Stimulated activated CD4-positive, alpha-beta T cell treated with anti-CD3 and anti-CD28 coated beads, Interleukin-2, amount 100 ng/mL, for 24 hours (primary cell): ENCODE measurements at regions not wholly inside any gene's neighbourhood (a gene's known extent, or its start where the extent isn't known, plus 50 kb on each side); places are given as distances from the start of the nearest gene placed in this dataset.

Experiments used
- DNase-seq, 2 donors: peaks; one replicate each; pipeline ENCODE4 v3.0.0-alpha.2; 2020

DNA sequence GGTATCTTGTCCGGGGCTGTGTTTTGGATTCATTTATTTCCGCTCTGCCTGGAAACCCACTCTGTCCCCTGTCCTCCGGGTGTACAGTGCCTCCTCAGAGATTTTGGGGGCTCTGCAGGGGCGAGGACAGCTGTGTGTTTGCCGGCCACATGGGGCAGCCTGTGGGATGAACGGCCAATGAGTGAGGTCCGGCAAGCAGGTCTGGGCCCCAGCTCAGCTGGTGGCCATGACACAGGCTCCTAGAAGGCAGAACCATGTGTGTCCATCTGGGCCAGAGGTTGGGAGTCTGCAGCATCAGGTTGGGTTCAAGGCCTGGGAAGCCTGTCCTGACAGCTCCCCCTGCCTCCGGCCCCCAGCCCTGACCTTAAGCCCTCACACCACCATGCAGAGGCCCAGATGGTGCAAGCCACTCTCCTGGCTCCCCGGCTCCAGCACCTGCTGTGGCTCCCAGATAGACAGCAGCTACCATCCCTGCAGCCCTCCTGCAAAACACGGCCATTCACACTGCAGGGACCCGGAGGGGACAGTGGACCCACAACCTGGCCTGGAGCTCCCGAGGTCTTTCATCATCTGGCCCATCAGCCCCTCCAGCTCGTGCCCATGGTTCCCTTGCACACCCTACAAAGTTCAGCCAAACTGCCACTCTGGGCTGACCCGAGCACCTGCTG is 220.1 kb upstream of the C14orf180 start:
- DNase-seq, result no peak

DNA sequence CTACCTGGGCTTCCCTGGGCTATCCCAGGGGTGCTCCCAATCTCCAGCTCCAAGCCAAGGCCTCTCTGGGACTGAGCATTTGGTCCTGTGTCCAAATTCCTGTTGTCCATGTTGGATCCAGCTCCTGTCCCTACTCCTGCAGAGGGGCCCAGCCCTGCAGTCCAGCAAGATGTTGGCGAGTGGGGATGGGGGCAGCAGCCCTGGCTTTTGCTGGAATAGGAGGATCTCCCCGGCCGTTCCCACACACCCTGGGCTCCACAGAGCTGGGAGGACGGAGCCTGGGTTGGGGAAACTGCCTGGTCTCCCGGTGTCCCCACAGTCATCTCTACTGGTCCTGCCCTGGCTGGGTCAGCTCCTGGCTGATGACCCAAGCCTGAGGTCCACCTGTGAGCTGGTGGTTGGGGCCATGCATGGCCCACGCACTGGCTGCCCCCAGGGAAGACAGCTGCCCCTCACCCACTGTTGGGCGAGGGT is 219.6 kb upstream of the C14orf180 start:
- DNase-seq, result no peak

DNA sequence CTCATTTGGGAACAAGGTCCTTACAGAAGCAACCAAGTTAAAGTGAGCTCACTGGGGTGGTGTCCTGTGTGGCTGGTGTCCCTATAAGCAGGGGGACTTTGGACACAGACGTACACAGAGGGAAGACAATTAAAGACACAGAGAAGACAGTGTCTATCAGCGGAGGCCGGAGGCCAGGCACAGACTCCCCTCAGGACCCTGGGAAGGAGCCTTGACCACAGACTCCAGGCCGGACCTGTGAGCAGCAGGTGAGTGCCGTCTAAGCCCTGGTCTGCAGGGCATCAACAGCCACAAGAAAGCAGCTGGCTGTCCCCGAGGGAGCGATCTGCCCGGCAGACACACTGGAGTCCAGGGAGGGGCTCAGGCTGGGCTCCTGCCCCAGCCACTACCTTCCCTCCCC is 219.1 kb upstream of the C14orf180 start:
- no peak for DNase-seq

DNA sequence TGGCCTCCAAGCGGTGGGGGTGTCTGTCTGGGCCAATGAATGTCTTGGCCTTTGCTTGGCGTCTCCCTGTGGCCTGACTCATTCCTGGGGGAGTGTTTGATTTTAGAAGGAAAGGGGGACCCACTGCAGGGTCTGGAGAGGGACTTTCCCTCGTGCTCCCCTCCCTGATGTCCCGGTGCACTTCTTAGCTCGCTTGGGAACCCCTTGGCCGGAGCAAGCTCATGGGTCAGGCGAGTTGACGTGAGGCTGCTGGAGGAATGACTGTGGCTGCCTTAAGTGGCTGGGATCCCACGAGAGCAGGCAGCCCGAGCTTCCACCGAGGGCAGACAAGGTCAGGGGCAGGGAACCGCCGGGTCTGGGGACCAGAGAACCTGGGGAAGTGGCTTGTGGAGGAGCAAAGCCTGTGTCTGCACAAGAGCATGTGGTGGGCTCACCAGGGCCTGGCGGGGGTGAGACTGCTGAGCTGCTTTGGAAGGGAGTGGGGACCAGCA is 218.4 kb upstream of the C14orf180 start:
- DNase-seq, result no peak

DNA sequence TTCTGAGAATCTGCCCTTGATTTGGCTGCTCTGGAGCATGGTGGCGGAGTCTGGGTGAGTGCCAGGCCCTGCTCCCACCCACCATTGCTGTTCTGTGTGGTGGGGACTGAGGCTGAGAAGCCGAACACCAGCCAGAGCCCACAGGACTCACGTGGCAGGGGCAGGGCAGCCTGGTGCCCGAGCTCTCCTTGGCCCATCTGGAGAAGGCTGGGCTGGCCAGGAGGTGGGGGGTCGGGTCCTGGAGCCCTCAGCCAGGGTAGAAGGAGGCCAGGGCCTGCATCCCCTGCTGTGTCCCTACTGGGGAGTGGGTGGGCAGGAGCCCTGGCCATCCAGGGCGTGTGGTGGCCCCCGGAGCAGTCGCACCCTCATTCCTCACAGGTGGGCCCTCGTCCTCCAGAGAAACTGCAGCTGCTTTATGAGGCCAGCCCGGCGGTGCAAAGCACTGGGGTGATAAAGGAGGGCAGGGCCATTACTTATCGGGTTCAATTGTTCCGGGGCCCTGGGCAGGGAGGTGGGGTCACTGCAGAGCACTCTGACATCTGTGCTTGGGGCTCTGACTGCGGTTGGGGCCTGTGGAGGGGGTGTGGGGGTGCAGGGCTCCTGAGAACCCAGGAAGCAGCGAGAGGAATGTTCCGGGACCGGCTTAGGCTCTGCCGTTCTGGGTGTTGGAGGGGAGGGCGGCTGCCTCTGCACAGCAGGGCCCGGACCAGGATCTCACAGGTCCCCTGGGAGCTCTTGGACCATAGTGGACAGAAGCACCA is 217.5 kb upstream of the C14orf180 start:
- DNase-seq, result no peak

DNA sequence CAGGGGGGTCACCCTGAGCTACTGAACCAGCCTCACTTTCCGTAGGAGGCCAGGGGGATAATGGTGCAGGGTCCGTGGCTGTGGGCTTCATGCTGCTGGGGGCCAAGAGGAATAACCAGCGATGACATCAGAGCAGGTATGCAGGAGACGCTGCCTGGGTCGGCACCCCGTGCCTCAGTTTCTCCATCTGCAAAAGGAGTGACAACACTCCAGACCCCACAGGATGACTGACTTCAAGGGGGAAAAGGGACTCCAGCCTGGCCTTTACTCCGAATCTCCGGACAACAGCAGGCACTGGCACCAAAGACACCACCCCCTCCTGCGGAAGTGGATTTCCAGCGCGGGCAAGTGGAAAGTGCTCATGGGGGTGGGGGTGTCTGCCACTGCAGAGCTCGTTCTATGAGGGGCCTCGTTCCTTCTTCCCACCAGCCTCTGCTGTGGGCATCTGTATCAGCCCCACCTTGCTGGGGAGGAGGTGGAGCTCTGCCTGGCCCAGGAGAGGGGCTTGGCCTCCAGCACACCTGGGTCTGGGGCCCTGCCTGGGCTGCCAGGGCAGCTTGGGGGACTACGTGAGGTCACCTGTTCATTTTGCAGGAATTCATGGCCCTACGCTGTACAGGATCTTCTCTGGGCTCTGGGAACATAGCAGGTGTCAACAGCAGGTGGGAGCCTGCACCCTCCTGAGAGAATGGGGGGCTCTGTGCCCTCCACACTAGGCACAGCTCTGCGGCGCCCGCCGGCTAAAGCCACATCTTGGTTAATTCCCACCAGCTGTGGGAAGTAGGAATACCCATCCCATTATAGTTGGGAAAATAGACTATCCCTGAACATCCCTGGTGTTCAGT is 216.6 kb upstream of the C14orf180 start:
- DNase-seq, result no peak

DNA sequence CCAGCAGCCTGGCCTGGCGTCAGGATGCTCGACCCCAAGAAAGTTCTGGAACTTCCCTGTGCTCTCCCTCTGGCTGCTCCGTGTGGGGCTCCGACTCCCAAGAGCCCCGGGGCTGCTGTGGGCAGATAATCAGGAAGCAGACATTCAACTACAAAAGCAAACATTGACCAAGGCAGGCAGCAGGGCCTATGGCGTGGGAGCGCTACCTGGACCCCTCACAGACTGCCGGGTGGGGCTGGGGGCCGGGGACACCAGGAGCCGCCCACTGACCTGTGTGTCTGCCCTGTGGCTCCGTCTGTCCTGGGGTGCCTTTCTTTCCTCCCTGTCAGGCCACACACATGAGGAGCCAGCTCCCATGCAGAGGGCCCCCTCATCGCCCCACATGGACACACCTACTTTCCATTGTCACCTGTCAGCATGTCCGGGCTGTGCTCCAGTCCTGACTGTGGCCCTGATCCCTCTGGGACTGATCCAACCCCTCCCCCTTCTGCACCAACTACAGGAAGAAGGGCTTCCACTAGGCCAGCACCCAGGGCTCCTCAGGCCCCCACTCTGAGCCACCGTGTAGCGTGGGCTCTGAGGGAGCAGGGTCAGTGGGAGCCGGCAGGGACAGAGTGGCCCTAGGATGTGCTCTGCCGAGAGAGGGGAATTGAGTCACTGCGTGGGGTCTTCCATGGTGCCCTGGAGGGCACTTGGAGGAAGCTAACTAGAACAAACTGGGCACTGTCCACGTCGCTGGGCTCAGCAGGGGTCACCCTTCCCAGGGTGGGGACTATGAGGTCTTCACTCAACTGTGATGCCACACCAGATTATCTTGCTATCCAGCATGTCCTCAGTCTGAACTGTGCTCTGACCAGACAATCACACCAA is 215.4 kb upstream of the C14orf180 start:
- DNase-seq, result no peak

DNA sequence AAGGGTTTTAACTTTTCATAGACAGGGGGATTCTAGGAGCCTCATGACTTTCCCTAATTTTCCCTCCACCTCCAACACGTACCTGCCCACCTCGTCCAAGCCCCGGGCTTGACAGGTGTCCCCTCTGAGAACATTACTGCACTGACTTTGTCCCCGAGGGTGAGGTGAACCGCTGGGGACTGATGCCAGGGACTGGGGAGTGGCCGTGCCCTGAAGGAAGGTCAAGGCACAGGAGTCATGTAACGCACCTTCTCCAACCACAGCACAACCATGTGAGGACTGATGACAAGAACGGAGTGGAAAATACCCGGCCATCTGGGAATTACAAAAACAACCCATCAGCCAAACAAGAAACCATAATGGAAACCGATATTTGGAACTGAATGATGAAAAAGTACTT is 214.7 kb upstream of the C14orf180 start:
- no peak for DNase-seq

DNA sequence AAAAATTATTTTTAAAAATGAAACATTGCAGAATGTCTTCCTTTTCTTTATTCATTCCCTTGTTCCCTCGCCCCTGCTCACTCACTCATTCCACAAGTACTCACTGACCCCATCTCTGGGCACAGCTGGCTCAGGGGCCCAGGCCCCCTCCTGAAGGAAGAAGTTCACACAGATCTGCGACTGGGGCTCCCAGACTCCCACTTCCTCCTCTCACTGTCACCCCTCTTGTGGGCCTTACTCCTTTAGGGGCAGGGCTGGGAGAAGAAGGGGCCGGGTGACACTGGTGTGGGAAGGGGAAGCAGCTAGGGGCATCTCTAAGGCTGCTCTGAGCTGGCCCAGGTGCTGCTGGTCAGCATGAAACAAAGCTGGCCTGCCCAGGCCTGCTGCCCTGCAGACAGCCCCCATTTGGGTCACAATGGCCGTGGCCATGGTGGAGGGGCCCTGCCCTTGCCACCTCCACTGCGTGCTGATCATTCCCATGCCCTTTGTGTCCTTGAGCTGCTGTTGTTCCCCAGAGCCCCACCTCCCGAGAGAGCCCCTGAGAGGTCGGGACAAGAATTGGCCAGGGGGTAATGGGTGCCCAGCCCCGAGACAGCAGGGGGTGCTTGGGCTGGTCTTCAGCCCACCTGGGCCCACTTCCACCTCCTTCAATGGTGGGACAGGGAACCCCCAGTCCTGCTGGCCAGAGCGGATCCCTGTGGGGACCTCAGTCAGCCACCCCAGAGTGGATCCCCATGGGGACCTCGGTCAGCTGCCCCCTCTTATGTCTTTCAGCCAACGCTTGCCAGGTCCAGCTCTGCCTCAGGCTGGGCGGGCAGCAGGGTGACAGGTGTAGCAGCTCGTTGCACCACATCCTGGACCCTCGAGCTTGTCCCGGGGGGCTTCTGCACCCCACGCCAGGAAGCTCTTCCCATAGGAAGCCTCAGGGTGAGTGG is 212.4 kb upstream of the C14orf180 start:
- no peak for DNase-seq

DNA sequence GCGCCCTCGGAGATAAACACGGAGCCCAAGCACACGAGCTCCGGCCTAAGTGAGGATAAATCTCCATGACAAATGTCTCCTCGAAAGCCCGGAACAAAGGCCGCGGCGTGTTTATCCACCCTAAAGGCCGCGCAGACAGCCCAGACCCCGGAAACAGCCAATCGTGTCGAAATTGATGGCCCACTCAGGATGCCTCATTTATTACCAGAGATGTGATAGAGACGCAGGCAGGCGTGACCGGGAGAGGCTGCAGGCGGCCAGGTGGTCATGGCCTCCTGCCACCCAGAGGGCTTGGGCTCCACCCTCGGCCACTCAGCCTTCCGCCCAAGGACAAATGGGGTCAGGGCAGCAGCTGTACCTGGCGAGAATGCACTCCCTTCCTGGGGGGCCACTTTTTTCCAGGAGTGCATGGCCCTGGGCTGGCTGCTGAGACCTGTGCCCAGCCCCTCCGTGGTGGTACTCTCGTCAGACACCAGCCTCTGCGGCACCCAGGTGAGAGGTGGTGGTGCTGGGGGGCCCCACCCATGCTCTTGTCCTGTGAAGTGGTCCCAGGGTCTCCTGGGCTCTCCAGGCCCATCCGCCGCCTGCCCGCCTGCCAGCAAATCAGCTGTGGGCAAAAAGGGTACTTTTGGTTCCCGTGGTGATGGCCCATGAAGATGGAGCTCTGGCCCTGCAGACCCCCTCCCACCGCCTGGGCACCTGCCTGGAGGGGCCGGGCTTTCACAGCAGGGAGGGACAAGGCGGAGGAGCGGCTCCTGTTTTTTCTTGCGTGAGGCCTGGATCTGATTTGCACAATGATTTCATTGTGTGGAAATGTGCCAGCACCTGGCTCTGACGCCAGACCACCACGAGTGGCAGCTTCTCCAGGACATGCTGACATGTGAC is 211.5 kb upstream of the C14orf180 start:
- DNase-seq, result no peak

DNA sequence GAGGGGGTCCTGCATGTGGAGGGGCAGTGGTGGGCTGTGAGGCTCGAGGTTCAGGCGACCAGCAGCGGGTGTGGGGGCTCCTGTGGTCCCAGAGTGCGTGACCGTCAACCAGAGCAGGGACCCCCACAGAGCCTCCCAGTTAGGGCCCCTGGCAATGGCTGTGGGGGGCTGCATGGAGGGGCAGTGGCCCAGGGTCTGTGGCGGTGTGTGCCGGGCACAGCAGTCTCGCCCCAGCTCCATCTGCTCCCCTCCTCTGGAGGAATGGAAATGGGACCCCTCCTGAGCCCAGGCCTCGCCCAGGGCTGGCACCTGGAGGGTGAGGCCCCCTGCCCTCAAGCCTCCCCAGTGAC is 210.8 kb upstream of the C14orf180 start:
- DNase-seq, result no peak

DNA sequence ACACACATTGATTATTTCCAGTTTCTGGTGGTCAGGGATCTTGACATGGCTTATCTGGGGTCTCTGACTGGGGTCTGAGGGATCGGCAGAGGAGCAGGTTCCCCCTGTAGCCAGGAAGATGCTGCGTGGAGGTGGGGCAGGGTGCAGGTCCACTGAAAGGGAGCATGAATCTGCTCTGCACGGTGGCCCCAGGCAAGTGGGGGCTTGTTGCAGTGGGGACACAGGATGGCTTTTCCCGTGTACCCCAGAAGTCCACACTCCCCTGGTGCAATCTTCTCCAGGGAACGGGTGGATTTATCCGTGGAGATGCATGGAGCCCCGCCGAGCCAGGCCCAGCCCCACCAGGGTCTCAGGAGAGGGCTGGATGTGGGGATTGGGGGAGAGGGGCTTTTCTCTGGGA is 210.4 kb upstream of the C14orf180 start:
- no peak for DNase-seq

DNA sequence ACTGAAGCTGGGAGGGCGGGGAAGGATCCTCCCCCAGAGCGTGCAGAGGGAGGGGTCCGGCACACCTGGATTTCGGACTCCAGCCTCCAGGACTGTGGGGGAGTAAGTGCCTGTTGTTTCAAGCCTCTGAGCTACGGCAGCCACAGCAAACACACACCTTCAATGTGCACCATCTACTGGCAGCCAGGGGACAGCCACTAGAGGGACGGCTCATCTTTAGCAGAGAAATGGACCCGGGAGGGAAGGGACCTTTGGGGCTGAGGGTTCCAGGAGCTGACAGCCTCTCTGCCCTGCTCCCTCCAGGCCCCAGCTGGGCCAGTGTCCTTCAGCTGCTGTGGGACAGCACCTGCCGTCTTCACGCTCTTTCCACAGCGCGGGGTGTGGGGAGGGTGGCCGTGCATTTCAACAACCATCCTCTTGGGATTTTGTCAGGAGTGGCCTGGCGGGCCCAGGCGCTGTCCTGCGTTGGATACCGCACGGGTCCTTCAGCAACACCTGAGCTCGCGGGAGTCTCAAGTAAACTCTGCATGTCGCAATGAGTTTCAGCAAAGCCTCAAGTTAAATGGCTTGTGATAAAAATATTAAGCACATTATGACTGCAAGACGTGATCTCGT is 209.2 kb upstream of the C14orf180 start:
- no peak for DNase-seq

DNA sequence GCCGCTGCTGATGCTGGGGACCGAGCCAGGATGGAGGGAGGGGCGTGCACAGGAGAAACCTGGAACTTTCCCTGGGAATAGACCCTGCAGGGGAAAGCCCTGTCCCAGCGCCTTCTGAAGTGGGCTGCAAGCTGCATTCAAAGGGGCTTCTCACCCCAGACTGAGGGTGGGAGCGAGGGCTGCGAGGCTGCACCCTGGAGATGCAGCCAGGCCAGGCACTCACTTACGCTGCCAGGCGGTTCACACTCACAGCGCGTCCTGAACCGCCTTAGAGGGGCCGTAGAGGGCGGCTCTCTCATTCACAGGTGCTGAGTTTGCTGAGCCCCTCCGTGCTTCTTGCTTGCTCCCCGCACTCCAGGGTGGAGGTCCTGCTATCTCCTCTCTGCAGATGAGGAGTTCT is 208.5 kb upstream of the C14orf180 start:
- DNase-seq, result no peak

DNA sequence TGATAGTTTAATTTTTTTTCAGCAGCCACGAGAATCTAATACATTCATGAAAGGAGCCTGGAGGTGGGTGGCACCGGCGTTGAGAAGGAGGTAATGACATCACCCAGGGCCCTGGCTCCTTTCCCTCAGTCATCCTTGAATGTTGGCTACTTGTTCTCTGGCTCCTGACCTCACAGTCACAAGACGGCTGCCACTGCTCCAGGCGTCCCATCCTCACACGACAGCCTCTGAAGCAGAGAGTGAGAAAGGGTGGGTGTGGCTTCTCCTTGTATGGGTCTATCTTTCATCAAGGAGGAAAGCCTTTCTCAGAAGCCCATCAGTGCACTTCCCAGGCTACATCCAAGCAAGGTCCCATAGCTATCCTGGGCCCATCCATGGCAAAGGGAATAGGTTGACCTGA is 207.6 kb upstream of the C14orf180 start:
- DNase-seq, result no peak

DNA sequence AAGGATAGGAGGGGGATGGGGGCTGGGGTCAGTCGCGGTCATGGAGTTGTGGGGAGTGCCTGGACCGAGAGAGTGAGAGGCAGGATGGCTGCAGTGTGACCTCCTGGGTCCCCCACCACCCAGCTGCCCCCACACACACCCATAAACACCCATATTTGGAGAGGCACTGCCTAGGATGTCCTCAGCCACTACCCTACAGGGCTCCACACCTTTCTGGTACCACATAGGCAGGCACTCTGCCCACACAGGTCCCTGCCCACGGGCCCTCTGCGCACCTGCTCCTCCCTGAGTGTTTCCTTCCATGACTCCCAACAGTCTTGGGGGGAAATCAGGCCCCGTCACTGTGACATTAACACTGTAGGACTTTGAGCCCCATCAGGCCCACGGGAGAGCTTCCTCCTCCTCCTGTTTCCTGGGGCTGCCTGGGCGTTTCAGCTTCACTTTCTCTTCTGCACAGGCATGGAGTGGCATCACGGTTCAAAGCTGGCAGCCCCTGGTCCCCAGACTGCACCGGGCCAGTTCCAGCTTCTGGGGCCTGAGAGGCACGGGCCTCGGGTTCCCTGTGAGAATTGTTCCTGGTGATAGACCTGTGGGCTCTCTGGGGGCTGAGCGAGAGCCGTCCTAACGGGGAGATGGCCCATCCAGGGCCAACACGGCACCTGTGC is 207.0 kb upstream of the C14orf180 start:
- DNase-seq, result no peak

DNA sequence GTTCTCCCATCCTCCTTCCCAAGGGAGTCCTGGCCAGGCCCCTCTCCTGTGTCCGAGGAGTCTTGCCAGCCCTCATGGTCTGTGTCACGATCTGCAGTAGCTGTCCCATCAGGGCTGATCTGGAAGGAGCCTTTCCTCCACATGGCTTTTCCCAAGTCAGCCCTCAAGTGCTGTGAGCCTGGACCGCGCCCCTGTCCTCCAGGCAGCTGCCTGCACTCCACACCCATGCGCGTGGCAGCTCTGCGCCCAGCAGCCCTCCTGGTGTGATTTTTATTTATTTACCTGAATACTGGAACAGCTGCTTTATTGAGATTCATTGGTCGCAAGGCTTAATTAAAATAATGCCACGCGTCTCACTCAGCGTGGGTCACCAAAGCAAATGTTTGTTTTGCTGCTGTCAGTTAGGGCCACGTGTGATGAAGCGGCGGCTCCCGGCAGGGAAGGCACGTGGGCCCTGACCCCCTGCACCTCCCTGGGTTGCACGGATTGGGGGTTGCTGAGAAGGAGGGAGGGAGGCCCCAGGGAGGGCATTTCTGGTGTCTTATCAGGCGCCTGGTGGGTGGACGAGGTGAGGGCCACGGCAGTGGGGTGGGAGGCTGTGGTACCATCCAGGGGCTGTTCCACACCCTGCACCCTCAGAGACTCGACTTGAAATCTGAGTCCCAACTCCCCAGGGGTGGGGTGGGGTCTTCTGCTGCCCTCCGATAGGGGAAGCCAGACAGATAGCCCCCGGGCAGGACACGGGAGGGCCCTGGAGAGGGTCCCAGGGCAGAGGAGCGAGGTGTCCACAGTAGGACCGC is 206.3 kb upstream of the C14orf180 start:
- no peak for DNase-seq
